ENCODE measurements at regions not wholly inside any gene's neighbourhood (a gene's known extent, or its start where the extent isn't known, plus 50 kb on each side); places are given as distances from the start of the nearest gene placed in this dataset.

DNA sequence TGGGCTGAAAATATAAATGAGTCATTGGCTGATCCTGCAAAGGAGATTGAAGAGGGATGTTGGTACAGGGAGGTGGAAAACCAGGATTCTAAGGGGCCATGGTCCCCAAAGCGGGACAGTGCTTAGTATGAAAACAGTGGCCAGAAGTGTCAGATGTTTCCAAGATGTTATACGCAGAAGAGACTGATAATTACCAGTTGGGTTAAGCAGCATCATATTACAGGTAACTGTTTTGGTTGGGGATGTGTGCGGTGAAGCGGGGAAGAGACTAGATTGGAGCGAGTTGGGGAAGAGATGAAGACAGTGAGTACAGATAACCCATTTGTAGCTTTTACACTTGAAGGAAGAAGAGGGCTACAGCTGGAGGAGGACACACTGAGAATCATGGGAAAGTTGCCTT lies 80.8 kb downstream of the PLEKHG1 start:
- TF ChIP-seq TAF1 (IDR thresholded peaks at IDR 0.05; ENCODE audit: borderline replicate concordance, low read depth, low read length): no peak
- no peak for TF ChIP-seq POLR2A (IDR thresholded peaks at IDR 0.05; ENCODE audit: low read depth, low read length)

Data from GM12892 (cell line).